Heart left ventricle (tissue), 13 donors: ENCODE measurements at regions not wholly inside any gene's neighbourhood (a gene's known extent, or its start where the extent isn't known, plus 50 kb on each side); places are given as distances from the start of the nearest gene placed in this dataset.

Source experiments
- POLR2A ChIP-seq, 2 donors: fragments of 450-650 bp; IDR thresholded peaks; one replicate each; pipeline ENCODE4 v1.6.1; 2017; ENCODE audit warnings: antibody characterized with exemption in 2 of 2, mild to moderate bottlenecking in 2 of 2, moderate library complexity in 2 of 2
- TF ChIP-seq, protein P1 (sequence below), 12 donors: fragments of 200-600 bp; sonication (generic) in 4 of 12; IDR thresholded peaks; one replicate each; pipeline versions ENCODE4 v1.5.0 to v1.8.0; 2018 to 2022; ENCODE audit warnings: antibody characterized with exemption in 12 of 12, mild to moderate bottlenecking in 5 of 12
- donor health status: ischemic (EF 13 %, LVEDD 7.1; RV severe dilation, severe dysfunction).
- donor health status: DM: no; HTN: yes; CAD: no.
- donor health status: DM: no; HTN: no; CAD: no.
- donor health status: ischemic (EF 25% LVEDD 6.9; RV normal size, moderate dysfunction).
- donor health status: ischemic (EF 25% LVEDD 5.7; RV mildly dilated, moderate dysfunction).
- donor health status: ischemic (EF 35%, LVEDD 5.7; RV mildly dilated, moderate dysfunction).
- donor health status: nonischemic (EF 11% LVEDD 7.7; RV severe dilation, severe dysfunction).
- donor health status: DM: yes; HTN: yes; CAD: no.
- donor health status: PGD.
- donor health status: ischemic (EF 29% LVEDD 5.4; RV normal size, mild dysfunction).
- donor health status: nonischemic (EF 23%, LVEDD 6.1; RV moderate dilation, normal function).

DNA sequence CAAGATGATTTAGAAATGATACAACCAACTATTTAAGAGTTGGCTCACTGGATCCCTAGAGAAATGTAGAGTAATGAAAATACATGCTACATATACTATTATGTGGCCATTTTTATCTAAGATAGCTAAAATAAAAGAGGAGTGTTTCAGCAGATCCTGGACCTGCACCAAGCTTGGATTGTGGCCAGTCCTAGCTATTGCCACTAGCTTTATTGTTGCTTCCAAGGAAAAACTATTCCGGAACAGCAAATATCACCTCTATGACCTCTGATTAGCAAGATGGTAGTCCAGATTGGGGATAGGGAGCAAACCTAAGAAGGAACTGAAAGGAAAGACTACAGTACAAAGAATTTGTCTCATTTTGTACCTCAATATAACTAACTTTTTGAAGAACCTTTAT, 63.7 kb upstream of the NDN start:
- TF ChIP-seq, protein P1, sequence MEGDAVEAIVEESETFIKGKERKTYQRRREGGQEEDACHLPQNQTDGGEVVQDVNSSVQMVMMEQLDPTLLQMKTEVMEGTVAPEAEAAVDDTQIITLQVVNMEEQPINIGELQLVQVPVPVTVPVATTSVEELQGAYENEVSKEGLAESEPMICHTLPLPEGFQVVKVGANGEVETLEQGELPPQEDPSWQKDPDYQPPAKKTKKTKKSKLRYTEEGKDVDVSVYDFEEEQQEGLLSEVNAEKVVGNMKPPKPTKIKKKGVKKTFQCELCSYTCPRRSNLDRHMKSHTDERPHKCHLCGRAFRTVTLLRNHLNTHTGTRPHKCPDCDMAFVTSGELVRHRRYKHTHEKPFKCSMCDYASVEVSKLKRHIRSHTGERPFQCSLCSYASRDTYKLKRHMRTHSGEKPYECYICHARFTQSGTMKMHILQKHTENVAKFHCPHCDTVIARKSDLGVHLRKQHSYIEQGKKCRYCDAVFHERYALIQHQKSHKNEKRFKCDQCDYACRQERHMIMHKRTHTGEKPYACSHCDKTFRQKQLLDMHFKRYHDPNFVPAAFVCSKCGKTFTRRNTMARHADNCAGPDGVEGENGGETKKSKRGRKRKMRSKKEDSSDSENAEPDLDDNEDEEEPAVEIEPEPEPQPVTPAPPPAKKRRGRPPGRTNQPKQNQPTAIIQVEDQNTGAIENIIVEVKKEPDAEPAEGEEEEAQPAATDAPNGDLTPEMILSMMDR (IDR thresholded peaks at IDR 0.05), result no peak
- no peak for TF ChIP-seq POLR2A (IDR thresholded peaks at IDR 0.05)
